ENCODE measurements at regions not wholly inside any gene's neighbourhood (a gene's known extent, or its start where the extent isn't known, plus 50 kb on each side); places are given as distances from the start of the nearest gene placed in this dataset.

DNA sequence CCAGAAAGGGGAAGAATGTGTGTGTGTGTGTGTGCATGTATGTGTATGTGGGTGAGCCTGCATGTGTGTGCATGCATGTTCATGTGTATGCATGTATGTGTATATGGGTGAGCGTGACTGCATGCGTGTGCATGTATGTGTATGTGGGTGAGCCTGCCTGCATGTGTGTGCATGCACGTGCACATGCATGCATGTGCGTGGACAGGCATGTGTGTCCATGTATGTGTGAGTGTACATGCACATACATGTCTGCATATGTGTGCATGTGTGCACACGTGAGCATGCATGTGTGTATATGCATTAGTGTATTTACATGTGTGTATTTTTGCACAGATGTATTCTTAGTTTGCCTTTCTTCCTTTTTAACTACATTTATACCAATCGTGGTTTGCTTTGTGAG, 601.5 kb downstream of the QKI start:
- no peak overlapping the region for H3K27ac Mint-ChIP-seq
- intact Hi-C loops (cut with micrococcal nuclease): no loop called here
- no peaks in the 10 kb centered on the region for H3K36me3 Mint-ChIP-seq
- no peak for DNase-seq
- H3K4me3 Mint-ChIP-seq: no peak overlapping the region
- CTCF ChIA-PET: no interaction called here
- POLR2A ChIA-PET: no interaction called here
- peaks cover 0 to 13% (median 6%) of the 10 kb centered on the region in 5 donors for H3K27me3 Mint-ChIP-seq
- peaks cover 0 to 6% (median 0%) of the 10 kb centered on the region in 11 donors for H3K9me3 Mint-ChIP-seq
- Histone ChIP-seq H3K4me1 (ENCODE audit: control insufficient read depth in 2 of 2, insufficient read depth in 2 of 2, low read length in 2 of 2) (no peaks in the 10 kb centered on the region), H3K36me3 (ENCODE audit: control insufficient read depth in 2 of 3, insufficient read depth in 3 of 3, low read length in 3 of 3) (no peaks in the 10 kb centered on the region), H3K9me3 (ENCODE audit: control insufficient read depth in 2 of 3, low read length in 3 of 3) (no peaks in the 10 kb centered on the region), H3K4me3 (ENCODE audit: low read length) (no peak overlapping the region), H3K27me3 (ENCODE audit: control insufficient read depth in 2 of 2, insufficient read depth in 2 of 2, low read length in 2 of 2) (no peaks in the 10 kb centered on the region), H3K27ac (ENCODE audit: low read depth, low read length) (no peak overlapping the region)
- ATAC-seq: peak; percentile 27
- H3K4me1 Mint-ChIP-seq: peaks cover 0 to 1% (median 0%) of the 10 kb centered on the region in 7 donors

DNA sequence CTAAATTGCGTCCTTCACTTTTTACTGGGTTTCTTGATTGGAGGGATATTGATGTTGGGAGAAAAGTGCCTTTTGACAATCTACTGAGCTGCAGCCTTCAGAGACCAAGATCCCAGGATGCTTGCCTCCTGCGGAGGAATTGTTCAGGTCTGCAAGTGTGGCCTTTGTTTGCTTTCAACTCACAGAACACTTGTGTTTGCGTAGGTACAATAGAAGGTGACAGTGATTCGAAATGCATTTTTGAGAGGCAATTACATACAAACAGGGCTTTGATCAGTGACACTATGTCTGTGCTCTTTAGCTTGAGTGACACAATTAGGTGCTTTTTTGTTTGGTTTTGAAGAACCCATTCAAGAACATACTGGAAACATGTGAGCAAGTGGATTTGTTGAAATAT, 600.6 kb downstream of the QKI start:
- ChIA-PET CTCF (no interaction called here), POLR2A (no interaction called here)
- Histone ChIP-seq H3K4me3 (ENCODE audit: low read length) (no peak overlapping the region), H3K27ac (ENCODE audit: low read depth, low read length) (no peak overlapping the region), H3K36me3 (ENCODE audit: control insufficient read depth in 2 of 3, insufficient read depth in 3 of 3, low read length in 3 of 3) (no peaks in the 10 kb centered on the region), H3K27me3 (ENCODE audit: control insufficient read depth in 2 of 2, insufficient read depth in 2 of 2, low read length in 2 of 2) (no peaks in the 10 kb centered on the region), H3K9me3 (ENCODE audit: control insufficient read depth in 2 of 3, low read length in 3 of 3) (no peaks in the 10 kb centered on the region), H3K4me1 (ENCODE audit: control insufficient read depth in 2 of 2, insufficient read depth in 2 of 2, low read length in 2 of 2) (no peaks in the 10 kb centered on the region)
- no peak overlapping the region for H3K4me3 Mint-ChIP-seq
- peaks cover 0 to 12% (median 6%) of the 10 kb centered on the region in 5 donors for H3K27me3 Mint-ChIP-seq
- peaks cover 0 to 6% (median 0%) of the 10 kb centered on the region in 11 donors for H3K9me3 Mint-ChIP-seq
- ATAC-seq (no peak), DNase-seq (no peak)
- intact Hi-C loops (cut with micrococcal nuclease): no loop called here
- no peaks in the 10 kb centered on the region for H3K36me3 Mint-ChIP-seq
- no peak overlapping the region for H3K27ac Mint-ChIP-seq
- H3K4me1 Mint-ChIP-seq: peaks cover 0 to 1% (median 0%) of the 10 kb centered on the region in 7 donors

DNA sequence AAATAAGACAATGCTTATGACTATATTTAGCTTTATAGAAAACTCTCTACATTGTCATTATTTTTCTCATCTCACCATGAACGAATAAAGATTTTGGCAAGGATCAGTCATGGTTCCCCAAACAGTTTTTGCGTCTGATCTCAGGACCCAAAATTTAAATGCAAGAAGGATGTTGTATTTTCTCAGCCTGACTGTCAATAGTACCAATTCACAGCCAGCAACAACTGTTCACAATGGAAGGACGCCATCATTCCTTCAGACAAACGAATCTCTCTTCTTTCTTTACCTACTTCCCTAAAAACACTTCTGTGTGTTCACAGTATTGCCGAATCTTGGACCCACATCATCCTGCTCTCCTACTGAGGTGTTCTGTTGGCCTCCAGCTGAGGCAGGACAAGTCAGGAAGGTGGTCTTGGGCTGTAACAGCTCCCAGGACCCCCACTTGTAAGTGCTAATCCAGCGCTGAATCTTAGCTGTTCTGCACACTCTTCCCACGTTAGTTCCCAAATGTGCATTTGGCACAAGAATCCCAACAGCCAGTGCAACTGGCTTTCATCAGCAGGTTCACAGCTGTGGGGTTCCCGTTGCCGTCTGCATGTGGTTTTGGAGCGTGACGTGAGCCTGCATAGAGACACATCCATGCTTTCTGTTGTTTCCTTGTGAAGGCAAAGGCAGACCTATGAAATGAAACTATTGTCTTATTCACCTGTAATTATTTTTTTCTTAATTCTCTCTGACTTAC, 600.0 kb downstream of the QKI start:
- Mint-ChIP-seq H3K4me1 (peaks cover 0 to 1% (median 0%) of the 10 kb centered on the region in 7 donors), H3K27ac (no peak overlapping the region), H3K27me3 (peaks cover 0 to 12% (median 6%) of the 10 kb centered on the region in 5 donors), H3K9me3 (peaks cover 0 to 6% (median 0%) of the 10 kb centered on the region in 11 donors), H3K4me3 (no peak overlapping the region), H3K36me3 (no peaks in the 10 kb centered on the region)
- POLR2A ChIA-PET: no interaction called here
- CTCF ChIA-PET: no interaction called here
- no peaks in the 10 kb centered on the region for H3K27me3 ChIP-seq (ENCODE audit: control insufficient read depth in 2 of 2, insufficient read depth in 2 of 2, low read length in 2 of 2)
- ATAC-seq (no peak), DNase-seq (no peak)
- H3K27ac ChIP-seq (ENCODE audit: low read depth, low read length): no peak overlapping the region
- intact Hi-C loops (cut with micrococcal nuclease): no loop called here
- no peaks in the 10 kb centered on the region for H3K4me1 ChIP-seq (ENCODE audit: control insufficient read depth in 2 of 2, insufficient read depth in 2 of 2, low read length in 2 of 2)
- no peaks in the 10 kb centered on the region for H3K9me3 ChIP-seq (ENCODE audit: control insufficient read depth in 2 of 3, low read length in 3 of 3)
- no peak overlapping the region for H3K4me3 ChIP-seq (ENCODE audit: low read length)
- no peaks in the 10 kb centered on the region for H3K36me3 ChIP-seq (ENCODE audit: control insufficient read depth in 2 of 3, insufficient read depth in 3 of 3, low read length in 3 of 3)

- no peak overlapping the region for H3K4me3 ChIP-seq (ENCODE audit: low read length)
- H3K36me3 ChIP-seq (ENCODE audit: control insufficient read depth in 2 of 3, insufficient read depth in 3 of 3, low read length in 3 of 3): no peaks in the 10 kb centered on the region
- POLR2A ChIA-PET: no interaction called here
- intact Hi-C loops (cut with micrococcal nuclease): no loop called here
- ATAC-seq: no peak
- Mint-ChIP-seq H3K36me3 (no peaks in the 10 kb centered on the region), H3K27ac (no peak overlapping the region), H3K9me3 (peaks cover 0 to 7% (median 0%) of the 10 kb centered on the region in 11 donors), H3K4me3 (no peak overlapping the region), H3K27me3 (peaks cover 0 to 9% (median 4%) of the 10 kb centered on the region in 5 donors), H3K4me1 (peaks cover 0 to 1% (median 0%) of the 10 kb centered on the region in 7 donors)
- H3K27me3 ChIP-seq (ENCODE audit: control insufficient read depth in 2 of 2, insufficient read depth in 2 of 2, low read length in 2 of 2): no peaks in the 10 kb centered on the region
- no peaks in the 10 kb centered on the region for H3K9me3 ChIP-seq (ENCODE audit: control insufficient read depth in 2 of 3, low read length in 3 of 3)
- CTCF ChIA-PET: no interaction called here
- no peak overlapping the region for H3K27ac ChIP-seq (ENCODE audit: low read depth, low read length)
- no peaks in the 10 kb centered on the region for H3K4me1 ChIP-seq (ENCODE audit: control insufficient read depth in 2 of 2, insufficient read depth in 2 of 2, low read length in 2 of 2)
- no peak for DNase-seq
Measured at GRCh38 chr6:164013480-164014208, 599.1 kb downstream of the QKI start.

DNA sequence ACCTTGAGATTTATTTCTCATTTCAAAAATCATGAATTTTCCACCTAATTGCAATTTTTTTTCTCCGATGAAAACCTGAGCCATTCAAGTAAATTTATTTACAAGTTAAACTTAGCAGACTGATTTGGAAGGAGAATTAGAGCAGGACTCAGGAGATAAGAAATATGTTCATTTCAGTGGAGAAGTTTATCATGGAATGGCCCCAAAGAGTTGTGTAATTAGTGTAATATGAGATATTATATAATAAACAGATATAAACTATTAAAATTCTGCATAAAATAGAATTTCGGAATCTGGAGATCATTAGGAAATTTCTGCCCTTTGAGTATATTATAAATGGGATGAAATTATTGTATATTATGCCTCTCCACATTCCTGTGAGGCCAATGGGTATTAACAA, 596.8 kb downstream of the QKI start:
- no peaks in the 10 kb centered on the region for H3K36me3 Mint-ChIP-seq

GRCh38 chr6:164010441-164011103, 596.1 kb downstream of the QKI start:
- Mint-ChIP-seq H3K9me3 (peaks cover 0 to 4% (median 0%) of the 10 kb centered on the region in 11 donors), H3K36me3 (no peaks in the 10 kb centered on the region), H3K4me1 (no peaks in the 10 kb centered on the region), H3K27me3 (peaks cover 0 to 6% (median 0%) of the 10 kb centered on the region in 5 donors), H3K4me3 (no peak overlapping the region), H3K27ac (no peak overlapping the region)
- ATAC-seq: no peak
- H3K4me3 ChIP-seq (ENCODE audit: low read length): no peak overlapping the region
- H3K36me3 ChIP-seq (ENCODE audit: control insufficient read depth in 2 of 3, insufficient read depth in 3 of 3, low read length in 3 of 3): no peaks in the 10 kb centered on the region
- H3K27ac ChIP-seq (ENCODE audit: low read depth, low read length): no peak overlapping the region
- no peaks in the 10 kb centered on the region for H3K9me3 ChIP-seq (ENCODE audit: control insufficient read depth in 2 of 3, low read length in 3 of 3)
- no peaks in the 10 kb centered on the region for H3K4me1 ChIP-seq (ENCODE audit: control insufficient read depth in 2 of 2, insufficient read depth in 2 of 2, low read length in 2 of 2)
- H3K27me3 ChIP-seq (ENCODE audit: control insufficient read depth in 2 of 2, insufficient read depth in 2 of 2, low read length in 2 of 2): no peaks in the 10 kb centered on the region
- intact Hi-C loops (cut with micrococcal nuclease): no loop called here
- DNase-seq: no peak
- POLR2A ChIA-PET: no interaction called here
- CTCF ChIA-PET: no interaction called here

More for the DNA sequence above, 596.8 kb downstream of the QKI start:
- no peak for DNase-seq
- Mint-ChIP-seq H3K27me3 (peaks cover 0 to 6% (median 0%) of the 10 kb centered on the region in 5 donors), H3K9me3 (peaks cover 0 to 4% (median 0%) of the 10 kb centered on the region in 11 donors), H3K4me3 (no peak overlapping the region), H3K27ac (no peak overlapping the region), H3K4me1 (no peaks in the 10 kb centered on the region)
- H3K27me3 ChIP-seq (ENCODE audit: control insufficient read depth in 2 of 2, insufficient read depth in 2 of 2, low read length in 2 of 2): no peaks in the 10 kb centered on the region
- H3K4me1 ChIP-seq (ENCODE audit: control insufficient read depth in 2 of 2, insufficient read depth in 2 of 2, low read length in 2 of 2): no peaks in the 10 kb centered on the region
- no peaks in the 10 kb centered on the region for H3K9me3 ChIP-seq (ENCODE audit: control insufficient read depth in 2 of 3, low read length in 3 of 3)
- no peak overlapping the region for H3K4me3 ChIP-seq (ENCODE audit: low read length)
- ChIA-PET POLR2A (no interaction called here), CTCF (no interaction called here)
- intact Hi-C loops (cut with micrococcal nuclease): no loop called here
- H3K27ac ChIP-seq (ENCODE audit: low read depth, low read length): no peak overlapping the region
- no peak for ATAC-seq
- H3K36me3 ChIP-seq (ENCODE audit: control insufficient read depth in 2 of 3, insufficient read depth in 3 of 3, low read length in 3 of 3): no peaks in the 10 kb centered on the region
